ENCODE measurements at regions not wholly inside any gene's neighbourhood (a gene's known extent, or its start where the extent isn't known, plus 50 kb on each side); places are given as distances from the start of the nearest gene placed in this dataset.
A peak's percentile ranks its signal among the peaks of the same experiment; 100 is the strongest.
"Not testable (repeated sequence)": the region's sequence is repeated elsewhere in the genome, so short reads cannot be mapped to it uniquely, and the experiment has no call there.

DNA sequence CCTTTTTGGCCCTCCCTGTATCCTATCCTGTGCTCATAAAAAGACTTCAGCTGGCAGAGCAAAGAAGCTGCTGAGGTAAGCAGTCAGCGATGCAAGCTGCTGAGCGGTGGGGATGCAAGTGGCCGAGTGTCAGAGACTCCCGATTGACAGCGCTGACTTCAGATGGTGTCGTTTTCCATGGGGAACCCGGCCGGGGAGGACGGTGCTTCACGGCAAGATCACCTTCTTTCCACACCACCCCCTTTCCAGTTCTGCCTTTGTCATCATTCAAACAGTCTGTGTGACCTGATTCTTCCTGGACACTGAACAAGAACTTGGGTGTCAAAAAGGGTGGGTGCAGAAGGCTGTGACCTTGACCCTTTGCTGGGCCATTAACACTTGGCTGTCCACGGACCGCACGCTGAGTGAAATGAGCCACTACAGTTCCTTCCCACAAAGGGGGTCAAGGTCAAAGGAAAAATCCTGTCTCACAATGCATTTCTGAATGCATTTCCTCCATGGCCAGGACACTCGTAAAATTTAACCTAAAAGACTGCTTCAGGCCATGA is 52.9 kb upstream of the UNC93A start:
- no peak for TF ChIP-seq ZNF280D (tag by site-specific recombination; IDR thresholded peaks at IDR 0.05)
- TF ChIP-seq ZNF239 (tag by site-specific recombination; IDR thresholded peaks at IDR 0.05): no peak
- TF ChIP-seq ZNF114 (tag by site-specific recombination; IDR thresholded peaks at IDR 0.05): no peak
- TF ChIP-seq ZNF660 (tag by site-specific recombination; IDR thresholded peaks at IDR 0.05): no peak
- no peak for TF ChIP-seq SALL2 (tag by site-specific recombination; IDR thresholded peaks at IDR 0.05; ENCODE audit: borderline replicate concordance)
- no peak for TF ChIP-seq AEBP2 (tag by site-specific recombination; IDR thresholded peaks at IDR 0.05; ENCODE audit: borderline replicate concordance)
- peak; percentile 73 for TF ChIP-seq TRIM28 (IDR thresholded peaks at IDR 0.05; ENCODE audit: borderline replicate concordance, low read length)
- H3K4me3 ChIP-seq (ENCODE audit: low read depth, low read length): no peak overlapping the region
- no peaks in the 10 kb centered on the region for H3K4me1 ChIP-seq (ENCODE audit: control insufficient read depth, insufficient read depth, low read length)
- ChIA-PET CTCF (interaction anchor here (0.6 to 1.5 kb wide), 2 partner anchors 19 to 114 kb away, joined by 3 to 5 read pairs; no protein-coding TSS in a partner anchor), POLR2A (no interaction called here)
- H3K27ac ChIP-seq (ENCODE audit: extremely low read depth, low read depth, low read length): no peak overlapping the region
- H3K9me3 ChIP-seq (ENCODE audit: control insufficient read depth, insufficient read depth, low read depth, low read length): no peaks in the 10 kb centered on the region
- H3K36me3 ChIP-seq (ENCODE audit: control insufficient read depth in 2 of 2, insufficient read depth in 1 of 2, low read length in 2 of 2): no peaks in the 10 kb centered on the region

- POLR2A ChIA-PET: no interaction called here
- no peak for TF ChIP-seq ZNF292 (tag by site-specific recombination; IDR thresholded peaks at IDR 0.05; ENCODE audit: borderline replicate concordance, low read depth)
- TF ChIP-seq ZNF174 (tag by site-specific recombination; IDR thresholded peaks at IDR 0.05): no peak
- TF ChIP-seq OVOL3 (tag by site-specific recombination; IDR thresholded peaks at IDR 0.05): no peak
- Histone ChIP-seq H3K4me1 (ENCODE audit: control insufficient read depth, insufficient read depth, low read length) (no peaks in the 10 kb centered on the region), H3K9me3 (ENCODE audit: control insufficient read depth, insufficient read depth, low read depth, low read length) (no peaks in the 10 kb centered on the region), H3K27ac (ENCODE audit: extremely low read depth, low read depth, low read length) (no peak overlapping the region), H3K4me3 (ENCODE audit: low read depth, low read length) (no peak overlapping the region), H3K36me3 (ENCODE audit: control insufficient read depth in 2 of 2, insufficient read depth in 1 of 2, low read length in 2 of 2) (no peaks in the 10 kb centered on the region)
- CTCF ChIA-PET: interaction anchor here (0.6 to 1.5 kb wide), 2 partner anchors 113 to 289 kb away, joined by 3 to 5 read pairs; no protein-coding TSS in a partner anchor
Measured at GRCh38 chr6:167238694-167239467, 52.2 kb upstream of the UNC93A start.

DNA sequence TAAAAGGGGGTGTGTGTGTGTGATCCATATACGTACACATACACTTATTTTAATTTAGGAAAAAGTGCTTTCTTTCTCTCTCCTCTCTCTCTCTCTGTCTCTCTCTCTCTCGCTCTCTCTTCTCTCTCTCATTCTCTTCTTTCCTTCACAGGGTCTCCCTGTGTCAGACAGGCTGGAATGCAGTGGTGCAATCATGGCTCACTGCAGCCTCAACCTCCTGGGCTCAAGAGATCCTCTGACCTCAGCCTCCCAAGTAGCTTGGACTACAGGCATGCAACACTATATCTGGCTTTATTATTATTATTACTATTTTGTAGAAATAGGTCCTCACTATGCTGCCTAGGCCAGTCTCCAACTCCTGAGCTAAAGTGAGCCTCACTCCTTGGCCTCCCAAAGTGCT is 51.6 kb upstream of the UNC93A start:
- H3K9me3 ChIP-seq (ENCODE audit: control insufficient read depth, insufficient read depth, low read depth, low read length); H3K36me3 ChIP-seq (ENCODE audit: control insufficient read depth in 2 of 2, insufficient read depth in 1 of 2, low read length in 2 of 2); H3K27ac ChIP-seq (ENCODE audit: extremely low read depth, low read depth, low read length); POLR2A ChIA-PET; H3K4me3 ChIP-seq (ENCODE audit: low read depth, low read length); H3K4me1 ChIP-seq (ENCODE audit: control insufficient read depth, insufficient read depth, low read length): not testable (repeated sequence)
- CTCF ChIA-PET: interaction anchor here (1.5 kb wide), 1 partner anchor 112 kb away, joined by 5 read pairs; no protein-coding TSS in a partner anchor
- TF ChIP-seq ZNF596 (tag by site-specific recombination; IDR thresholded peaks at IDR 0.05): 0 out of 2 replicates have a peak, but pooled peaks have one; percentile 24

GRCh38 chr6:167240034-167240541 is 51.0 kb upstream of the UNC93A start:
- Histone ChIP-seq H3K4me3 (ENCODE audit: low read depth, low read length) (no peak overlapping the region), H3K36me3 (ENCODE audit: control insufficient read depth in 2 of 2, insufficient read depth in 1 of 2, low read length in 2 of 2) (no peaks in the 10 kb centered on the region), H3K9me3 (ENCODE audit: control insufficient read depth, insufficient read depth, low read depth, low read length) (no peaks in the 10 kb centered on the region), H3K27ac (ENCODE audit: extremely low read depth, low read depth, low read length) (no peak overlapping the region), H3K4me1 (ENCODE audit: control insufficient read depth, insufficient read depth, low read length) (no peaks in the 10 kb centered on the region)
- CTCF ChIA-PET: interaction anchor here (1.5 kb wide), 1 partner anchor 112 kb away, joined by 5 read pairs; no protein-coding TSS in a partner anchor
- TF ChIP-seq ZNF433 (tag by site-specific recombination; IDR thresholded peaks at IDR 0.05; ENCODE audit: low read depth): no peak
- TF ChIP-seq ZNF223 (tag by site-specific recombination; IDR thresholded peaks at IDR 0.05): no peak
- POLR2A ChIA-PET: no interaction called here
